MG63 (cell line): ENCODE measurements at regions not wholly inside any gene's neighbourhood (a gene's known extent, or its start where the extent isn't known, plus 50 kb on each side); places are given as distances from the start of the nearest gene placed in this dataset.

Experiments
- DNase-seq: peaks from one replicate; pipeline ENCODE4 v3.0.0-alpha.2; 2020
- H3K27me3 ChIP-seq: fragments of 250-450 bp; sonication (Bioruptor Pico); 2 replicates; pipeline ENCODE4 v1.5.1; 2020; ENCODE audit warnings: mild to moderate bottlenecking, moderate library complexity
- H3K36me3 ChIP-seq: fragments of 250-450 bp; sonication (Bioruptor Pico); 2 replicates; pipeline ENCODE4 v1.5.1; 2020; ENCODE audit warnings: mild to moderate bottlenecking, moderate library complexity
- H3K4me3 ChIP-seq: fragments of 250-450 bp; sonication (Bioruptor Pico); 2 replicates; pipeline ENCODE4 v1.5.1; 2020; ENCODE audit warnings: mild to moderate bottlenecking, moderate library complexity
- H3K9me3 ChIP-seq: fragments of 250-450 bp; sonication (Bioruptor Pico); 2 replicates; pipeline ENCODE4 v1.5.1; 2020; ENCODE audit warnings: mild to moderate bottlenecking, moderate library complexity

GRCh38 chr18:46320928-46321711 lies 216.9 kb downstream of the HAUS1 start:
- no peaks in the 10 kb centered on the region for H3K27me3 ChIP-seq
- no peaks in the 10 kb centered on the region for H3K36me3 ChIP-seq
- DNase-seq: no peak
- no peaks in the 10 kb centered on the region for H3K9me3 ChIP-seq
- H3K4me3 ChIP-seq: no peak overlapping the region

GRCh38 chr18:46321955-46322354 lies 217.8 kb downstream of the HAUS1 start:
- no peak for DNase-seq
- H3K27me3 ChIP-seq: no peaks in the 10 kb centered on the region
- no peak overlapping the region for H3K4me3 ChIP-seq

GRCh38 chr18:46322411-46322891 lies 218.3 kb downstream of the HAUS1 start:
- no peak overlapping the region for H3K4me3 ChIP-seq
- no peaks in the 10 kb centered on the region for H3K36me3 ChIP-seq
- H3K9me3 ChIP-seq: no peaks in the 10 kb centered on the region
- DNase-seq: peak; percentile 25
- no peaks in the 10 kb centered on the region for H3K27me3 ChIP-seq

More at GRCh38 chr18:46321955-46322354, 217.8 kb downstream of the HAUS1 start:
- no peaks in the 10 kb centered on the region for H3K9me3 ChIP-seq
- no peaks in the 10 kb centered on the region for H3K36me3 ChIP-seq

DNA sequence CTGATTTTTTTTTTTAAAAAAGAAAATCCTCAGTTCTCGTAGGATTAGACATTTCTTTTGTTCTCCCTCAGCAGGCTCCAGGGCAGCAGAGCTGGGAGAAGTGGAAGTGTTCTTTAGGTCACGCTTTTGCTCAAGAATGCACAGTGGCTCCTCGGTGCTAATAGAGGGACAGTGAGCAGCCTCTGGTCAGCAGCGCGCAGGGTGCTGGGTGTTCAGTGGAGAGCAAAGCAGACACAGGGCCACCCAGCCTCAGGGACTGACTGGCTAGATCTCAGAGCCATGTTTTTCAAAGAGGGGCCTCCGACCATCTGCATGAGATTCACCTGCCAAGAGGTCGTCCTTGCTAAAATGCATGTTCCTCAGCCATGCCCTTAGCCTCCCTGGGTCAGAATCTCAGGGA lies 218.8 kb downstream of the HAUS1 start:
- H3K4me3 ChIP-seq: no peak overlapping the region
- DNase-seq: no peak

DNA sequence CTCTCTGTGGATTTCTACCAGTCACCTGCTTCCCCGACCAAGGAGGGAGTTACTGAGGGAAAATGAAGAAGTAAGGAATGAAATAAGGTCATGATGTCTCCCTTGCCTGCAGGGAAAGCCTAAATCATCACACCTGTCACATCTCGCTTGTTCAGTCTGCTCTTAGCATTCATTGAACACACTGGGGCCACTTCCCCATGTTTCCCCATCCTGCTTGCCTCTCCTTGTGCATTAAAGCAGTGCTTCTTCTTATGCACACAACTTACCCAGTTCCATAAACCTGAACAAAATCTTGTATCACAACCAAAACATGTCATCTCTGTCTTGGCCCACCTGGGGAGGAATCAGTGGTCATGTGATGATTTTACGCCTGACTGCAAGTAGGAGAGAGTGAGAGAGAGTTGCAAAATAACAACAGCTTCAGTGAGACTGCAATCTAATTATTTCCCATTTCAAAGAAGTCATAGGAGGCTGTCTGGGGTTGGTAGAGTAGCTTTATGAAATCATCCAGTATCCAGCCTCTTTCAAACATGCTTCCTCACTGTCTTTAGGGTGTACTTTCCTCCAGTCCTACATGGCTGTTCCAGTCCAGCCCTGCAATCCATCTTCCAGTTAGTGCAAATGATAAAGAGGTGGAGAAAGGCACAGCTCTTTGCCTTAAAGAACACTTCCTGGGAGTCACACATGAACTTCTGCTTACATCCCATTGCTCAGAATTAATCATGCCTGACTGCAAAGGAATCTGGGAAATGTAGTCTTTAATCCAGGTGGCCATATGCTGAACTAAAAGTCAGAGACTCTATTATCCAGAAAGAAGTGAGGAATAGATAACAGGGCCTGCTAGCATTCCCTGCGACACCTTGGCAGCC lies 220.1 kb downstream of the HAUS1 start:
- DNase-seq: no peak
- H3K27me3 ChIP-seq: no peaks in the 10 kb centered on the region
- H3K36me3 ChIP-seq: no peaks in the 10 kb centered on the region
- H3K4me3 ChIP-seq: no peak overlapping the region
- H3K9me3 ChIP-seq: no peaks in the 10 kb centered on the region

More for the DNA sequence above, 218.8 kb downstream of the HAUS1 start:
- Histone ChIP-seq H3K27me3 (no peaks in the 10 kb centered on the region), H3K36me3 (no peaks in the 10 kb centered on the region), H3K9me3 (no peaks in the 10 kb centered on the region)

DNA sequence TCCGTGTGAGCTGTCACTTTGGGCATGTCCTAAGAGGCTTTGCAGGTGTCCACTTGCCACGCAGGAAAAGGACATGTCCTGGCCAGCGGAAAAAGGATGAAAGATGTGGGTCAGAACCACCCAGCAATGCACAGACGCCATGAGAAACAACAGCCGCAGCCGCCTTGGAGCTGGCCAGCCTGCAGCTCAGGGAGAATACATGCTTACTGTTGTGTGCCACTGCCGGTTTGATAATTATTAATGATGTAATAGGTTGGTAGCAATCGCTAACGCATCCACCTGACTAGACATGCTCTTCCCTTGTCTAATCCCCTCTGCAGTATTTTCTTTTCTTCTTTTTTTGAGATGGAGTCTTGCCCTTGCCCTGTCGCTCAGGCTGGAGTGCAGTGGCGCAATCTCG lies 221.7 kb downstream of the HAUS1 start:
- no peaks in the 10 kb centered on the region for H3K9me3 ChIP-seq
- H3K4me3 ChIP-seq: no peak overlapping the region
- H3K27me3 ChIP-seq: no peaks in the 10 kb centered on the region
- no peak for DNase-seq
- H3K36me3 ChIP-seq: no peaks in the 10 kb centered on the region

DNA sequence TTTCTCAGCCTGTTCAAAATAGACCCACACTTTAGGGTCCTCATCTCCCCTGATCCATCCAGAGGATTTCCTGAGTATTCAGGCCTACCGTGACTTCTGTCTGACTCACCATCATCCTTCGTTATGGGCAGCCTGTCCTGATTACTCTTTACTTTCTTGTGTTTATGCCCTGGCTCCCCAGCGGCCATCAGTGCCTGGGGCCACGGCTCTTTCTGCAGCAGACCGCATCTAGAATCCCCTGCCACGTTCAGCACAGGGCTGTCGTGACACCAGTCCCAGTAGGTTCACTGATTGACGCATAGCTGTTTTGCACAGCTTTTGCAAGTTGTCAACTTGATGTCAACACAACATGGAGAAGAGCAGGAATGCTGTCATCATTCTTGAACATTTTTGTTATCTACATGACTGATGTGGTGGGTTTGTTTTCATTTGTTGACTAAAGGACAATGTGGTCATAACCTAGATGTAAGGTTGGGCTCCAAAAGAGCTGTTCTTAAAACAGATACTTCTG lies 225.6 kb downstream of the HAUS1 start:
- DNase-seq: no peak
- no peak overlapping the region for H3K4me3 ChIP-seq
- no peaks in the 10 kb centered on the region; the same call in 1 of the 2 replicates for H3K27me3 ChIP-seq
- H3K9me3 ChIP-seq: no peaks in the 10 kb centered on the region
- no peaks in the 10 kb centered on the region for H3K36me3 ChIP-seq

- no peak for DNase-seq
- no peaks in the 10 kb centered on the region for H3K9me3 ChIP-seq
- H3K4me3 ChIP-seq: no peak overlapping the region
- H3K36me3 ChIP-seq: no peaks in the 10 kb centered on the region
- no peaks in the 10 kb centered on the region; the same call in 1 of the 2 replicates for H3K27me3 ChIP-seq
Observed at GRCh38 chr18:46331316-46331715, 227.1 kb downstream of the HAUS1 start.

DNA sequence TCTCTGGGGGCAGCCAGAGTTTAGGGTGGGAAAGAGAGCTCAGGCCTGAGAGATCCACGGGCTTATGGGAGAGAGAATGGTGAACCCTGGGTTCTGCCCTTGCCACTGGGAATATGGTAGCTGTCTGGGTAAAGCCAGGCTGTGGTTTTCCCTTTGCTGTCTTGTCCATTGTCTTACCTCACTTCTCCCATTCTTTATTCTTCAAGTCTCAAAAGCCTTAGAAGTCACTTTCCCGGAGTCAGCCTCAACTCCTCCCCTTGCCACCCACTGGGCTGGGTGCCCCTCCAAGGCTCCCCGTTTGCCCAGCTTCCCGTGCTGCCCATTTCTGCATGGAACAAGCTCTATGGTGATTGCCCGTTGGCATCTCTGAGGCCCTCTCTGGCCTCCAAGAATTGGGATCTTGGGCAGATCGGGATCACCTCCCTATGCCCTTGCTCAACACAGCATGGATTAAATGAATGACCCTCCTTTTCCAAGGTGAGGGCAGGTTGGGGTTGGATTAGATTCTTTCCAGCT lies 228.2 kb downstream of the HAUS1 start:
- no peaks in the 10 kb centered on the region for H3K36me3 ChIP-seq
- DNase-seq: no peak
- no peaks in the 10 kb centered on the region; the same call in 1 of the 2 replicates for H3K27me3 ChIP-seq
- H3K4me3 ChIP-seq: no peak overlapping the region
- H3K9me3 ChIP-seq: no peaks in the 10 kb centered on the region

DNA sequence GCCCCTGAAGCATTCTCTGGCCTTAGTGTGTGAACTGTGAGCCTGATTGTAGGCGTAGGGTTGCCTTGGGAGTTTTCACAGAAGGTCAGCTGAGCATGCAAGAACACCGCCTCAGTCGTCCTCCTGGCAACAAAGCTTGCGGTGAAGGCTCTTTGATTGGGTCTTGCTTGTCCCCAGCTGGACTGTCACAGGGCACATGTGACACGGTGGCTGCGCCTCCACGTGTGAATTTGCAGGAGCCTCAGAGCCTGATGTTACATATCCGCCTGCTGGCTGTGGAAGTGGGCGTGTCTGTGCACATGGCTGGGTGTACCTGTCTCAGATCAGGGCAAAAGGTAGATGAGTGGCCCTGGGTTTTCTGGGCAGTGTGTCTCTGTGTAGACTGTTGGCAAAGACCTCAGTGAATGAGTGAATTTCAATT lies 228.7 kb downstream of the HAUS1 start:
- no peak for DNase-seq
- Histone ChIP-seq H3K36me3 (no peaks in the 10 kb centered on the region), H3K9me3 (no peaks in the 10 kb centered on the region), H3K27me3 (no peaks in the 10 kb centered on the region; the same call in 1 of the 2 replicates), H3K4me3 (no peak overlapping the region)

- H3K27me3 ChIP-seq: no peaks in the 10 kb centered on the region; the same call in 1 of the 2 replicates
- no peaks in the 10 kb centered on the region for H3K9me3 ChIP-seq
- peak overlapping the region; percentile 25 for H3K4me3 ChIP-seq
- H3K36me3 ChIP-seq: no peaks in the 10 kb centered on the region
- DNase-seq: peak; percentile 18
Observed at GRCh38 chr18:46333431-46334135, 229.4 kb downstream of the HAUS1 start.

GRCh38 chr18:46334868-46335281 lies 230.7 kb downstream of the HAUS1 start:
- Histone ChIP-seq H3K4me3 (no peak overlapping the region), H3K36me3 (no peaks in the 10 kb centered on the region), H3K9me3 (no peaks in the 10 kb centered on the region), H3K27me3 (no peaks in the 10 kb centered on the region; the same call in 1 of the 2 replicates)
- no peak for DNase-seq

- Histone ChIP-seq H3K27me3 (no peaks in the 10 kb centered on the region; the same call in 1 of the 2 replicates), H3K4me3 (no peak overlapping the region), H3K36me3 (no peaks in the 10 kb centered on the region), H3K9me3 (no peaks in the 10 kb centered on the region)
- DNase-seq: no peak
Observed at GRCh38 chr18:46335534-46336101, 231.4 kb downstream of the HAUS1 start.

DNA sequence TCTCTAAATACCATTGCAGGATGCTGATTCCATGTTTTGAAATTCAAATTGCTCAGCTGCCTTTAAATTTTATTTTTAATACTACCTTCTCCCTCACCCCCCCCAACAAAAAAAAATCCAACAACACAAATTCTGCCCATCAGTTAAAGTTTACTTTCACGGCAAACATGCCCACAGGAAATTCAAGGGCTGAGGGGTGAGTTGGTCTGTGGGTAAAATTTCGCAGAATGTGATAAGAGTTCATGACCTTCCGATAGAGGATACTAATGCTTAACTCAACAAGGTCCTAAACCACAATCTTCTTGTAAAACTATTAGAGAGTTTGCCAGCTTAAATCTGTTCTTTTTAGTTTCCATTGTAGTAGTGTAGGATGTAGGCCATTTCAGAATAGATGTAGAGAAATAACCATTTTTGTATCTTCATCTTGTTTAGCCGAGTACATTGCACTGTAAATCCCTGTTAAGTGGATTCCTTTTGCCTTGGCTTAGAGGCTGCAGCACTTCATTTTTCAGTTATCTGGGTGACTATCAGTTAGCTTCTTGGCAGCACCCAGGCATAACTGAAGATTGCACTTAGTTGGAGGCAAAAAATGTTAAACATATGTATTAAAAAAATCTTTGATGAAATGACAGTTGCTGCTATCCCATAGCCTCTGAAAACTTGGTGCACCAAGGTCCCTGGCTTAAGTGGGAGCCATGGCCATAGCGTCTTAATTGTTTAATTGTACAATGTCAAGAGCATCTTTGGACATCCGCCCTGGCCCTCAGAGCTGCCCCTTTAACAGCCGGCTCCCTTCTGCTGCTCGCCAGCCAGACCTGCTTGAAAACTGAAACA lies 232.3 kb downstream of the HAUS1 start:
- Histone ChIP-seq H3K36me3 (no peaks in the 10 kb centered on the region), H3K4me3 (no peak overlapping the region), H3K9me3 (no peaks in the 10 kb centered on the region), H3K27me3 (no peaks in the 10 kb centered on the region; the same call in 1 of the 2 replicates)
- DNase-seq: no peak

- no peaks in the 10 kb centered on the region for H3K9me3 ChIP-seq
- no peak overlapping the region for H3K4me3 ChIP-seq
- no peaks in the 10 kb centered on the region for H3K36me3 ChIP-seq
- no peak for DNase-seq
- H3K27me3 ChIP-seq: no peaks in the 10 kb centered on the region; the same call in 1 of the 2 replicates
Observed at GRCh38 chr18:46337271-46337670, 233.1 kb downstream of the HAUS1 start.
